Prostate gland (tissue), 2 donors: ENCODE measurements at regions not wholly inside any gene's neighbourhood (a gene's known extent, or its start where the extent isn't known, plus 50 kb on each side); places are given as distances from the start of the nearest gene placed in this dataset.

Experiments used
- CTCF ChIP-seq, 4 experiments: fragments of 200-600 bp in 2 of 4; fragments of 450-650 bp in 2 of 4; sonication (generic) in 2 of 4; IDR thresholded peaks; 1 replicate in 3 of 4; 2 replicates in 1 of 4; pipeline ENCODE4 v1.5.1; 2016 to 2019; ENCODE audit warnings: antibody characterized with exemption in 4 of 4, mild to moderate bottlenecking in 2 of 4, moderate library complexity in 2 of 4
- POLR2A ChIP-seq: fragments of 450-650 bp; IDR thresholded peaks from one replicate; pipeline ENCODE4 v1.6.1; 2016; ENCODE audit warnings: antibody characterized with exemption, mild to moderate bottlenecking

- TF ChIP-seq CTCF (IDR thresholded peaks at IDR 0.05): no peak
- TF ChIP-seq POLR2A: no peak
These were observed 89.3 kb upstream of the SLC38A4 start for GRCh38 chr12:46915082-46915481.
